ENCODE measurements at regions not wholly inside any gene's neighbourhood (a gene's known extent, or its start where the extent isn't known, plus 50 kb on each side); places are given as distances from the start of the nearest gene placed in this dataset.

GRCh38 chr15:61764981-61765380 is 295.3 kb downstream of the VPS13C start:
- Histone ChIP-seq H2AFZ (ENCODE audit: low read depth, low read length) (no peak overlapping the region), H3K9me1 (ENCODE audit: control insufficient read depth, insufficient read depth, low read length) (no peaks in the 10 kb centered on the region), H3K27me3 (ENCODE audit: control insufficient read depth in 2 of 2, insufficient read depth in 2 of 2, low read length in 2 of 2) (peaks cover 0 to 2% of the 10 kb centered on the region in 2 experiments; a peak in 2 of 5 replicates), H3K79me2 (ENCODE audit: control insufficient read depth, insufficient read depth, low read length) (no peaks in the 10 kb centered on the region), H3K9me3 (replicated peaks; ENCODE audit: control insufficient read depth, insufficient read depth, low read depth, low read length) (no peaks in the 10 kb centered on the region), H3K4me3 (no peak overlapping the region), H3K27ac (ENCODE audit: extremely low read depth, low read depth, low read length) (no peak overlapping the region), H4K20me1 (replicated peaks; ENCODE audit: control insufficient read depth, insufficient read depth, low read length) (no peaks in the 10 kb centered on the region), H3K36me3 (ENCODE audit: control insufficient read depth, insufficient read depth, low read length) (no peaks in the 10 kb centered on the region), H3K4me2 (ENCODE audit: insufficient read depth, low read length) (no peak overlapping the region), H3K4me1 (replicated peaks in 1 of 2; ENCODE audit: control insufficient read depth in 2 of 2, insufficient read depth in 2 of 2, low read length in 2 of 2) (no peaks in the 10 kb centered on the region), H3K9ac (ENCODE audit: insufficient read depth in 1 of 2, low read depth in 2 of 2, low read length in 2 of 2) (no peak overlapping the region)
- intact Hi-C loops (cut with micrococcal nuclease): no loop called here
- in situ Hi-C loops (cut with MboI): no loop called here
- POLR2A ChIA-PET: interaction anchor here (1.1 kb wide), 1 partner anchor 11 kb away, joined by 4 read pairs; no protein-coding TSS in a partner anchor
- CTCF ChIA-PET (ENCODE audit: low intra/inter-chr PET ratio): no interaction called here
- BruUV-seq (replicated peaks): no TSS peak
- no peak for ATAC-seq
- FAIRE-seq: no peak
- WGBS (ENCODE audit: insufficient coverage, low coverage, missing lambda C conversion rate): 0% methylated on average over 6 of the region's 6 CpGs
- DNase-seq (ENCODE audit: extremely low read depth in 1 of 4, low spot score in 3 of 4): no peak
- TF ChIP-seq TEAD4 (IDR thresholded peaks at IDR 0.05; ENCODE audit: low read length): no peak
- TF ChIP-seq TEAD4 (CRISPR knock-in tag; IDR thresholded peaks at IDR 0.05; ENCODE audit: borderline replicate concordance): no peak
- TF ChIP-seq ZFP36 (IDR thresholded peaks at IDR 0.05; ENCODE audit: low read depth, low read length, partially characterized antibody): no peak
- TF ChIP-seq MXD1 (CRISPR knock-in tag; IDR thresholded peaks at IDR 0.05; ENCODE audit: borderline replicate concordance, poor library complexity, severe bottlenecking): no peak
- TF ChIP-seq GABPB2 (CRISPR knock-in tag; conservative IDR thresholded peaks at IDR 0.05): no peak

GRCh38 chr15:61764141-61764540 is 296.1 kb downstream of the VPS13C start:
- CTCF ChIA-PET (ENCODE audit: low intra/inter-chr PET ratio): no interaction called here
- TF ChIP-seq PHB (CRISPR knock-in tag; IDR thresholded peaks at IDR 0.05) (no peak), HDAC3 (IDR thresholded peaks at IDR 0.05; ENCODE audit: borderline replicate concordance, partially characterized antibody) (no peak), ZFP30 (CRISPR knock-in tag; IDR thresholded peaks at IDR 0.05; ENCODE audit: borderline replicate concordance) (no peak), MYNN (IDR thresholded peaks at IDR 0.05) (no peak), MYNN (CRISPR knock-in tag; IDR thresholded peaks at IDR 0.05) (no peak), TBL1XR1 (IDR thresholded peaks at IDR 0.05; ENCODE audit: low read length in 2 of 2) (no peak), PTBP1 (IDR thresholded peaks at IDR 0.05; ENCODE audit: low read depth, low read length) (no peak), CREB3 (tag; conservative IDR thresholded peaks at IDR 0.05; ENCODE audit: low read depth) (no peak), POLR2AphosphoS2 (IDR thresholded peaks at IDR 0.05; ENCODE audit: low read length) (no peak), IFI16 (CRISPR knock-in tag; IDR thresholded peaks at IDR 0.05) (no peak), ZNF780A (CRISPR knock-in tag; IDR thresholded peaks at IDR 0.05) (no peak), TOE1 (IDR thresholded peaks at IDR 0.05; ENCODE audit: borderline replicate concordance) (no peak), TOE1 (CRISPR knock-in tag; IDR thresholded peaks at IDR 0.05; ENCODE audit: borderline replicate concordance, low read depth) (no peak), HCFC1 (IDR thresholded peaks at IDR 0.05; ENCODE audit: low read depth, low read length) (no peak)

More at GRCh38 chr15:61764141-61764540, 296.1 kb downstream of the VPS13C start:
- Histone ChIP-seq H2AFZ (ENCODE audit: low read depth, low read length) (no peak overlapping the region), H3K9me3 (replicated peaks; ENCODE audit: control insufficient read depth, insufficient read depth, low read depth, low read length) (no peaks in the 10 kb centered on the region), H3K4me1 (replicated peaks in 1 of 2; ENCODE audit: control insufficient read depth in 2 of 2, insufficient read depth in 2 of 2, low read length in 2 of 2) (no peaks in the 10 kb centered on the region), H3K4me3 (no peak overlapping the region), H3K9ac (ENCODE audit: insufficient read depth in 1 of 2, low read depth in 2 of 2, low read length in 2 of 2) (no peak overlapping the region), H3K9me1 (ENCODE audit: control insufficient read depth, insufficient read depth, low read length) (no peaks in the 10 kb centered on the region), H3K27ac (ENCODE audit: extremely low read depth, low read depth, low read length) (no peak overlapping the region), H4K20me1 (replicated peaks; ENCODE audit: control insufficient read depth, insufficient read depth, low read length) (no peaks in the 10 kb centered on the region), H3K4me2 (ENCODE audit: insufficient read depth, low read length) (no peak overlapping the region), H3K27me3 (ENCODE audit: control insufficient read depth in 2 of 2, insufficient read depth in 2 of 2, low read length in 2 of 2) (peaks cover 0 to 2% of the 10 kb centered on the region in 2 experiments; a peak in 2 of 5 replicates), H3K79me2 (ENCODE audit: control insufficient read depth, insufficient read depth, low read length) (no peaks in the 10 kb centered on the region), H3K36me3 (ENCODE audit: control insufficient read depth, insufficient read depth, low read length) (no peaks in the 10 kb centered on the region)
- in situ Hi-C loops (cut with MboI): no loop called here
- BruUV-seq (replicated peaks): no TSS peak
- ATAC-seq (no peak), FAIRE-seq (no peak), DNase-seq (ENCODE audit: extremely low read depth in 1 of 4, low spot score in 3 of 4) (no peak)
- 0% methylated on average over 3 of the region's 3 CpGs for WGBS (ENCODE audit: insufficient coverage, low coverage, missing lambda C conversion rate)
- POLR2A ChIA-PET: no interaction called here
- intact Hi-C loops (cut with micrococcal nuclease): no loop called here

Data from K562 (cell line).